K562 (cell line): ENCODE measurements at regions not wholly inside any gene's neighbourhood (a gene's known extent, or its start where the extent isn't known, plus 50 kb on each side); places are given as distances from the start of the nearest gene placed in this dataset.

Experiments used
- ATAC-seq: fragments of 200-7000 bp; cut with Tn5 transposase; 3 replicates; pipeline ENCODE4 v1.9.1; 2020; ENCODE audit warnings: moderate library complexity
- BruUV-seq: library from RNA; stranded (reverse); fragments of 400-500 nt; replicated peaks from 2 replicates; lab custom pipeline; 2021; lab: Mats Ljungman, UMichigan
- CTCF ChIA-PET: fragments of 300-600 bp; formaldehyde crosslinking; extraction: SDS; loops from one replicate; lab custom pipeline; 2021; ENCODE audit warnings: low intra/inter-chr PET ratio; lab: Yijun Ruan, JAX
- POLR2A ChIA-PET: fragments of 300-600, 350-650 bp; sonication (Branson Sonifier 250); formaldehyde crosslinking; extraction: SDS; loops from one replicate; lab custom pipeline; 2021; ENCODE audit warnings: antibody characterized with exemption, inconsistent platforms; lab: Yijun Ruan, JAX
- DNase-seq, 4 experiments: peaks; one replicate each; pipeline versions ENCODE4 v3.0.0 to v3.0.0-alpha.2; 2011 to 2018; ENCODE audit warnings: low spot score in 3 of 4, mixed read lengths in 3 of 4; ENCODE audit errors: extremely low read depth in 1 of 4
- FAIRE-seq: peaks from 2 replicates; lab custom pipeline; 2011; peaks lifted over from hg19 to GRCh38; lab: Jason Lieb, UNC
- H2AFZ ChIP-seq: 2 replicates; pipeline ENCODE4 v1.6.0; 2011; ENCODE audit warnings: low read depth, low read length, control low read depth, inconsistent platforms
- H3K27ac ChIP-seq: fragments of 200-600 bp; 3 replicates; pipeline ENCODE4 v1.8.0; 2011; ENCODE audit warnings: low read depth, mild to moderate bottlenecking, control low read depth, inconsistent platforms, low read length, moderate library complexity, mixed read lengths; ENCODE audit errors: extremely low read depth
- H3K27me3 ChIP-seq, 2 experiments: fragments of 300-600 bp in 1 of 2; 2 replicates in 1 of 2; 3 replicates in 1 of 2; pipeline versions ENCODE4 v1.6.0 to v1.8.0; 2011; ENCODE audit warnings: inconsistent platforms in 2 of 2, low read length in 2 of 2, mild to moderate bottlenecking in 1 of 2, mixed read lengths in 1 of 2, moderate library complexity in 1 of 2; ENCODE audit not compliant: control insufficient read depth in 2 of 2, insufficient read depth in 2 of 2
- H3K36me3 ChIP-seq: fragments of 300-600 bp; 3 replicates; pipeline ENCODE4 v1.8.0; 2011; ENCODE audit warnings: mild to moderate bottlenecking, low read length, inconsistent platforms; ENCODE audit not compliant: control insufficient read depth, insufficient read depth
- H3K4me1 ChIP-seq, 2 experiments: fragments of 200-600 bp in 1 of 2; replicated peaks in 1 of 2; 2 replicates in 1 of 2; 3 replicates in 1 of 2; pipeline versions ENCODE4 v1.5.1 to v1.8.0; 2011; ENCODE audit warnings: inconsistent platforms in 2 of 2, low read length in 2 of 2, mild to moderate bottlenecking in 1 of 2, mixed read lengths in 1 of 2, moderate library complexity in 1 of 2; ENCODE audit not compliant: control insufficient read depth in 2 of 2, insufficient read depth in 2 of 2
- H3K4me2 ChIP-seq: 2 replicates; pipeline ENCODE4 v1.6.1; 2011; ENCODE audit warnings: low read length, control low read depth, inconsistent platforms, mixed read lengths; ENCODE audit not compliant: insufficient read depth
- H3K4me3 ChIP-seq: fragments of 200-600 bp; sonication (generic), shearing (Covaris generic); 2 replicates; pipeline ENCODE4 v1.5.1; 2016; ENCODE audit warnings: control low read depth, inconsistent platforms
- H3K79me2 ChIP-seq: fragments of 200-600 bp; 3 replicates; pipeline ENCODE4 v1.8.0; 2011; ENCODE audit warnings: low read length, inconsistent platforms; ENCODE audit not compliant: control insufficient read depth, insufficient read depth
- H3K9ac ChIP-seq, 2 experiments: 2 replicates each; pipeline versions ENCODE4 v1.6.0 to v1.6.1; 2011; ENCODE audit warnings: low read depth in 2 of 2, low read length in 2 of 2, control low read depth in 1 of 2, inconsistent platforms in 1 of 2, mild to moderate bottlenecking in 1 of 2, mixed read lengths in 1 of 2; ENCODE audit not compliant: insufficient read depth in 1 of 2
- H3K9me1 ChIP-seq: one replicate; pipeline ENCODE4 v1.6.0; 2011; ENCODE audit warnings: inconsistent platforms, mild to moderate bottlenecking, low read length, moderate library complexity; ENCODE audit not compliant: control insufficient read depth, insufficient read depth
- H3K9me3 ChIP-seq: replicated peaks from 2 replicates; pipeline ENCODE4 v1.5.1; 2011; ENCODE audit warnings: low read depth, low read length, inconsistent platforms; ENCODE audit not compliant: control insufficient read depth, insufficient read depth
- H4K20me1 ChIP-seq: replicated peaks from 2 replicates; pipeline ENCODE4 v1.6.1; 2011; ENCODE audit warnings: low read length, inconsistent platforms, mixed read lengths; ENCODE audit not compliant: control insufficient read depth, insufficient read depth
- BMI1 ChIP-seq: fragments of 150-350 bp; IDR thresholded peaks from 2 replicates; pipeline ENCODE4 v1.6.1; 2014; ENCODE audit warnings: low read length
- C11orf30 ChIP-seq: fragments of 450-650 bp; IDR thresholded peaks from 2 replicates; pipeline ENCODE4 v1.6.1; 2016; ENCODE audit warnings: low read depth, mild to moderate bottlenecking
- CREB3L1 ChIP-seq: fragments of 450-650 bp; IDR thresholded peaks from 2 replicates; pipeline ENCODE4 v1.6.1; 2014; ENCODE audit warnings: low read depth, mild to moderate bottlenecking, moderate library complexity, borderline replicate concordance
- EP400 ChIP-seq: fragments of 450-650 bp; IDR thresholded peaks from 2 replicates; pipeline ENCODE4 v1.6.1; 2017; ENCODE audit warnings: antibody characterized with exemption, mild to moderate bottlenecking, moderate library complexity
- ESRRA ChIP-seq: fragments of 450-650 bp; IDR thresholded peaks from 2 replicates; pipeline ENCODE4 v1.6.1; 2014; ENCODE audit warnings: low read depth, mild to moderate bottlenecking, moderate library complexity, borderline replicate concordance
- FOXP1 ChIP-seq: sonication (generic); formaldehyde crosslinking; IDR thresholded peaks from 2 replicates; pipeline ENCODE4 v1.8.0; 2022; ENCODE audit warnings: mild to moderate bottlenecking, missing genetic modification reagents
- IRF2 ChIP-seq: sonication (generic); formaldehyde crosslinking; IDR thresholded peaks from 2 replicates; pipeline ENCODE4 v1.8.1; 2022; ENCODE audit warnings: mild to moderate bottlenecking, missing genetic modification reagents
- NFE2L1 ChIP-seq: fragments of 450-650 bp; IDR thresholded peaks from 2 replicates; pipeline ENCODE4 v1.6.1; 2016; ENCODE audit warnings: missing genetic modification characterization, low read depth, mild to moderate bottlenecking, missing compliant biosample characterization, moderate library complexity, borderline replicate concordance
- NFIX ChIP-seq: fragments of 250-450 bp; sonication (Bioruptor Pico); IDR thresholded peaks from 2 replicates; pipeline ENCODE4 v1.4.0; 2020; ENCODE audit warnings: low read depth, mild to moderate bottlenecking, moderate library complexity
- PML ChIP-seq: IDR thresholded peaks from 2 replicates; pipeline ENCODE4 v1.6.1; 2012; ENCODE audit warnings: low read length, inconsistent platforms
- RFX7 ChIP-seq: fragments of 250-450 bp; sonication (Bioruptor Pico); IDR thresholded peaks from 2 replicates; pipeline ENCODE4 v1.5.1; 2021; ENCODE audit warnings: mild to moderate bottlenecking
- RNF2 ChIP-seq: sonication (generic); IDR thresholded peaks from 2 replicates; pipeline ENCODE4 v1.6.1; 2016
- SIX5 ChIP-seq, 2 experiments: IDR thresholded peaks; 2 replicates each; pipeline ENCODE4 v1.6.1; 2011; ENCODE audit warnings: low read length in 2 of 2, borderline replicate concordance in 1 of 2, low read depth in 1 of 2, mild to moderate bottlenecking in 1 of 2, moderate library complexity in 1 of 2; ENCODE audit not compliant: insufficient read depth in 1 of 2
- TCF3 ChIP-seq: sonication (generic); formaldehyde crosslinking; IDR thresholded peaks from 2 replicates; pipeline ENCODE4 v1.4.0; 2020; ENCODE audit warnings: mild to moderate bottlenecking, missing genetic modification reagents
- ZNF23 ChIP-seq: fragments of 250-450 bp; sonication (Bioruptor Pico); IDR thresholded peaks from 2 replicates; pipeline ENCODE4 v1.4.0; 2020; ENCODE audit warnings: mild to moderate bottlenecking
- ZNF316 ChIP-seq: fragments of 450-650 bp; IDR thresholded peaks from 2 replicates; pipeline ENCODE4 v1.6.1; 2016
- ZNF76 ChIP-seq: fragments of 250-450 bp; sonication (Bioruptor Pico); IDR thresholded peaks from 2 replicates; pipeline ENCODE4 v1.4.0; 2020; ENCODE audit warnings: mild to moderate bottlenecking, moderate library complexity, borderline replicate concordance
- WGBS: fragments of 100-300 bp; shearing (Covaris generic); methylation state at CpG from one replicate; pipeline ENCODE4 v1.1.6; 2016; ENCODE audit warnings: low coverage, mixed read lengths; ENCODE audit not compliant: insufficient coverage; ENCODE audit errors: missing lambda C conversion rate; 5-methylcytosine and 5-hydroxymethylcytosine counted together
- in situ Hi-C: fragments of 300-500 bp; cut with MboI; formaldehyde crosslinking; loops from 4 replicates; pipeline ENCODE4 v1.15.0; 2018; ENCODE audit warnings: inconsistent platforms, mixed read lengths
- intact Hi-C: fragments of 100-400 bp; cut with micrococcal nuclease; formaldehyde crosslinking; loops from 2 replicates; pipeline ENCODE4 v1.14.2; 2022

- TF ChIP-seq C11orf30 = peak; percentile 27; the same call in 1 of the 2 replicates
- no peak for TF ChIP-seq BMI1
- no peak for TF ChIP-seq ESRRA
- TF ChIP-seq SIX5 (IDR thresholded peaks at IDR 0.05; ENCODE audit: borderline replicate concordance in 1 of 2, insufficient read depth in 1 of 2, low read depth in 1 of 2, low read length in 2 of 2) = no peak
- TF ChIP-seq TCF3 (CRISPR knock-in tag) = no peak
- peak; percentile 36; the same call in 1 of the 2 replicates for TF ChIP-seq ZNF316
- no peak for TF ChIP-seq EP400
- no peak for TF ChIP-seq ZNF23
These were observed 1031.2 kb downstream of the EFNA5 start (continued) for GRCh38 chr5:106639488-106639887.

- Histone ChIP-seq H3K79me2 (no peaks in the 10 kb centered on the region), H4K20me1 (no peaks in the 10 kb centered on the region), H3K4me1 (no peaks in the 10 kb centered on the region), H3K9me1 (no peaks in the 10 kb centered on the region), H3K9me3 (no peaks in the 10 kb centered on the region; the same call in 1 of the 2 replicates), H2AFZ (no peak overlapping the region), H3K27ac (no peak overlapping the region), H3K36me3 (no peaks in the 10 kb centered on the region), H3K27me3 (no peaks in the 10 kb centered on the region), H3K4me3 (no peak overlapping the region), H3K4me2 (no peak overlapping the region), H3K9ac (no peak overlapping the region)
- FAIRE-seq (no peak), DNase-seq (no peak), ATAC-seq (no peak)
- ChIA-PET POLR2A (no interaction called here), CTCF (no interaction called here)
- no peak for TF ChIP-seq FOXP1 (CRISPR knock-in tag)
- TF ChIP-seq CREB3L1 = no peak
- TF ChIP-seq IRF2 (CRISPR knock-in tag) = no peak
- no peak for TF ChIP-seq RNF2
- no peak for TF ChIP-seq ZNF76
- no peak for TF ChIP-seq PML
- TF ChIP-seq NFE2L1 = no peak
- TF ChIP-seq NFIX (CRISPR knock-in tag) = no peak
- no peak for TF ChIP-seq RFX7 (CRISPR knock-in tag)
- BruUV-seq = no TSS peak
- intact Hi-C loops = no loop called here
- in situ Hi-C loops = no loop called here
- 0% methylated on average over 2 of the region's 2 CpGs for WGBS
These were observed 1033.5 kb downstream of the EFNA5 start for GRCh38 chr5:106637275-106637674.
